SW 1271 (cell line): ENCODE measurements at regions not wholly inside any gene's neighbourhood (a gene's known extent, or its start where the extent isn't known, plus 50 kb on each side); places are given as distances from the start of the nearest gene placed in this dataset.
"Not testable (repeated sequence)": the region's sequence is repeated elsewhere in the genome, so short reads cannot be mapped to it uniquely, and the experiment has no call there.

Experiments used
- DNase-seq, 2 experiments: peaks; one replicate each; lab custom pipeline; 2025; lab: John Stamatoyannopoulos, UW

GRCh38 chr14:106410229-106410628 is 883.8 kb downstream of the TMEM121 start:
- DNase-seq: not testable (repeated sequence)

GRCh38 chr14:106414464-106414863 is 888.1 kb downstream of the TMEM121 start:
- DNase-seq: no peak

- DNase-seq: peak in 1 of 2 experiments; percentile 27
These were observed 891.1 kb downstream of the TMEM121 start for GRCh38 chr14:106417224-106418049.

GRCh38 chr14:106419376-106419965 is 893.1 kb downstream of the TMEM121 start:
- no peak for DNase-seq

- peak in 1 of 2 experiments; percentile 26 for DNase-seq
These were observed 895.1 kb downstream of the TMEM121 start for GRCh38 chr14:106421431-106422033.

- no peak for DNase-seq
These were observed 895.7 kb downstream of the TMEM121 start for GRCh38 chr14:106422066-106422465.

- not testable (repeated sequence) for DNase-seq
These were observed 898.8 kb downstream of the TMEM121 start for GRCh38 chr14:106425150-106425549.

GRCh38 chr14:106436310-106436905 is 910.0 kb downstream of the TMEM121 start:
- peak in 1 of 2 experiments; percentile 63 for DNase-seq

- no peak for DNase-seq
These were observed 916.5 kb downstream of the TMEM121 start for GRCh38 chr14:106442857-106443256.

GRCh38 chr14:106455026-106455425 is 928.6 kb downstream of the TMEM121 start:
- DNase-seq: no peak

- no peak for DNase-seq
These were observed 933.8 kb downstream of the TMEM121 start for GRCh38 chr14:106459971-106460730.

GRCh38 chr14:106460916-106461315 is 934.5 kb downstream of the TMEM121 start:
- no peak for DNase-seq

GRCh38 chr14:106466483-106466882 is 940.1 kb downstream of the TMEM121 start:
- DNase-seq: not testable (repeated sequence)

- DNase-seq: not testable (repeated sequence)
These were observed 942.5 kb downstream of the TMEM121 start for GRCh38 chr14:106468869-106469268.

GRCh38 chr14:106470028-106470427 is 943.6 kb downstream of the TMEM121 start:
- not testable (repeated sequence) for DNase-seq

- not testable (repeated sequence) for DNase-seq
These were observed 948.1 kb downstream of the TMEM121 start for GRCh38 chr14:106474261-106475028.

- DNase-seq: not testable (repeated sequence)
These were observed 948.8 kb downstream of the TMEM121 start for GRCh38 chr14:106475214-106475613.

GRCh38 chr14:106477600-106477999 is 951.2 kb downstream of the TMEM121 start:
- not testable (repeated sequence) for DNase-seq

GRCh38 chr14:106480287-106480686 is 953.9 kb downstream of the TMEM121 start:
- not testable (repeated sequence) for DNase-seq

GRCh38 chr14:106482213-106482612 is 955.8 kb downstream of the TMEM121 start:
- not testable (repeated sequence) for DNase-seq

GRCh38 chr14:106487600-106487999 is 961.2 kb downstream of the TMEM121 start:
- DNase-seq: no peak
